ENCODE measurements at regions not wholly inside any gene's neighbourhood (a gene's known extent, or its start where the extent isn't known, plus 50 kb on each side); places are given as distances from the start of the nearest gene placed in this dataset.
A peak's percentile ranks its signal among the peaks of the same experiment; 100 is the strongest.

DNA sequence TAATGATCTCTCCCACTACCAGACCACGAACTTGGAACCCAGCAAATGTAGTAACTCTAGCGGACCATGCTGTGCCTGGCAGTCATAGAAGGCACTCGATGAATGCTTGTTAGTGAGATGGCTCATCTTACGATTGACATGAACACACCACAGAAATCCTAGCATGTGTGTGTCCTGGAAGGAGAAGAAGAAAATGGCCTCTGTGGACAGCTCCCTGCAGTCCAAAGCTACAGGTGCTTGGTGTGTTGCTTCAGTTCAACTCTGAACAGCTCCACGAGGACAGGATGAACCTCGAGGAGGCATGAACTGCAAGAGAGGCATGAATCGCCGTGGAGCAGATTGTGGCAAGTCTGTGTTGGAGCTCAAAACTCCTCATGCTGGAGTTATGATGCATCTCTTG, 93.5 kb downstream of the KLF6 start:
- DNase-seq (ENCODE audit: low read depth): no peak

DNA sequence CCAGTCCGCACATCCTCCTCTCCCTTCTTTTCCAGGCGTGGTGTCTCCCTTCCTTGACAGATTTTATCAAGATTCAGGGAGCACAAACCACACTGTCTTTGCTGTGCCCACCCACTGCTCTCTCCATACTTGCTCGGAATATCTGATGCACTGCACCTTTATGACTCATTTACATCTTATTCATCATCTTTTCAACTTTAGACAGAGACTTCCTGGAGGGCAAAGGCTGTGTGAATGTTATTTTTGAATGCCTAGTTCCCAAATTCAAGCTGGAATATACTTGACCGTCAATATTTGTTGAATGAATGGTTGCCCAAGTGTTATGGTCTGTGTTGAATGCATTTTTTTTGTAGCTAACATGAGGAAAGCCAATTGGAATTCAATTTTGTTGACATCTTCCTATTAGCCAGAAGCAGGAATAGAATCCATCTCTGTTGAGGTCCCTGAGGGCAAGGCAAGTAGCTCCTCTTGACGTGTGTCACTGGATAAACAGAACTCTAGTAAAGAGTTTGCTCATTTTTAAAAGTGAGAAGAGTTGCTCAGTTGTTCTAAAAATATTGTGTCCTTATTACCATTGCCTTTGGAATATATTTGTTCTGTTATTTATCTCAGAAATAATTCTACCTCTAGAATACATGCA, 95.0 kb downstream of the KLF6 start:
- DNase-seq (ENCODE audit: low read depth): no peak

DNA sequence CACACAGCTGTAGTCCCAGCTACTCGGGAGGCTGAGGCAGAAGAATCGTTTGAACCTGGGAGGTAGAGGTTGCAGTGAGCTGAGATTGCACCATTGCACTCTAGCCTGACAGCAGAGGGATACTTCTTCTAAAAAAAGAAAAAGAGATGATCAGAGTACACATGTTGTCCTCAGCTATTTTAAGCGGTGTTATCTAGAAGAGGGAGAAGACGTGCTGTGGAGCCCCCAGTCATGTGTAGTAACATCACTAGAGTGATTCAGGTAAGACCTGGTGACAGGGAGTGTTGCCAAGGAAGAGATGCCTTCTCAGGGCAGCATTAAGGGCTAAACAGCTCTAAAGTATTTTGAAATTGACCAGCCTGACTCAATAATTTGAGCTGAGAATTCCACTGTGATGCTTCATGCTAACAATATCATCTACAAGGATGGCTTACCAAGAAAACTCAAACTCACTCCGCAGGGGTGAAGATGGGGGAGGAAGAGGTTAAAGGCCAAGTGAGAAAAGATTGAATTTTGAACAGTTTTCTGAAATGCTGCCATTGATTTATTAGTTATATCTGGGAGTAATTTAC, 97.4 kb downstream of the KLF6 start:
- DNase-seq (ENCODE audit: low read depth): no peak

DNA sequence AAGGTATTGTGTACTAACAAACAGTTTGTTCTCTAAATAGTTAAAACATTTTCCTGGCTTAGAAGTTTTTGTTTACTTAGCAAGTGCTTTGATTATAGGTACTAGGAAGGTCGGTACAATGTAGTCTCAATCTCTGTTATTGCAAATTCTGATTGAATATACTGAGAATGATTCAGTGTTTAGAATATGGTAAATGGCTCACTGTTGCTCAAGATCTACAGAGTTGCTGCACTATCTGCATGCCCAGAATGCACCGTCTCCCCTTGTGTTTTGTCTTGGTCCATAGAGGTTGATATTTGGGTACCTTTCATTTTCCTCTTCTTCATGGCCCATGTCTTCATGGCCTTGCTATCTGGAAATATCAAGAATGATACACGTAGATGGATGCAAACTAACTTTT, 99.6 kb downstream of the KLF6 start:
- no peak for DNase-seq (ENCODE audit: low read depth)

DNA sequence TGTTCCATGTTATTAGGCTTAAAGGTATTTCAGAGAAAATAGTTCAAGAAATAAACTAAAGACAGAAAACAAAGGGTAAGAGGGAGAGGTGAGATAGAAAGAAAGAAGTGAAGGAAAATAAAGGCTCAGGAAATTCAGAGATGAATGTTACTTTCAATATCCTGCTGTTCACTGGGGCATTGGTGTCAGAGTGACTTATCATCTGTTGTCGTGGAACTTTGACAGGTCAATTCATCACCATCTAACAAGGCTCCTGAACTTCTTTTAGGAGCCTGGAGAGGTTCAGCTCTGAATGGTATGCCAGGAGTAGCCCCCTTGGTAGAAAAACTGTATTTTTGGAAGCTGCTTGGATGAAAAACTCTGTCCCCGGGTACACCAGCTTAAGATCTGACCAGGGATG, 100.1 kb downstream of the KLF6 start:
- DNase-seq (ENCODE audit: low read depth): no peak

DNA sequence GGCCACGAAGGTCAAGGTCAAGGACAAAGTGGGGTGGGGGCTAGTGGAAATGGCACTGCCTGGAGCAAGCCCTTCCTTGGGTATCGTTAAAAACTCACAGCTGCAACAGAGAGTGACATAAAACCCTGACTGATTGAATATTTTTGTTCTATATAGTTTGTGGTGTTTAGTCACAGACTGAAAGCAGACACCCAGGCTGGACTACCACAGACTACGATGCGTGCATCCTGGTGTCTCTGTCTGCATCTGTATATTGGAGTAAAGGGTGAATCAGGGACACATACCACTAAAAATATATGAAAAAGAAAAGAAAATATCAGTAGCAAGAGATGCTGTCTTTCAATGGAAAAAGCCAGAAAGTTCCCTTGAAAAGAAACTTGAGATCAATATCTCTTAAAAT, 101.4 kb downstream of the KLF6 start:
- no peak for DNase-seq (ENCODE audit: low read depth)

DNA sequence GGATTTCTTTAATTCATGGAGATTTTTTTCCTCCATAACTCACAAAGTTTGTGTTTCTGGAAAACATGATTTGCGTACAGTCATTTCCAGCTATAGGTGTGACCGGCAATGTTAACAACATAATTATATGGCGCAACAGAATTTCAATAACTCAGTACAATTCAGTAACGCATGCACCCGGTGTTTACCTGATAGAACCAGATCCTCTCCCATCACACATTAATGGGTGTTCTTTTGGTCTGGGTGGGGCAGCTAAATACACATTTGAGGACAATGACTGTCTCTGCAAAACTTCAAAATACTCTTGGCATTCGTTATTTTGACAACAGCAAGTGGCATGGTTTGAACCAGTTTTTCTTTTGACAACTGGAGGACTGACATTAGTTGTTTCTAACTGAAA, 102.3 kb downstream of the KLF6 start:
- no peak for DNase-seq (ENCODE audit: low read depth)

DNA sequence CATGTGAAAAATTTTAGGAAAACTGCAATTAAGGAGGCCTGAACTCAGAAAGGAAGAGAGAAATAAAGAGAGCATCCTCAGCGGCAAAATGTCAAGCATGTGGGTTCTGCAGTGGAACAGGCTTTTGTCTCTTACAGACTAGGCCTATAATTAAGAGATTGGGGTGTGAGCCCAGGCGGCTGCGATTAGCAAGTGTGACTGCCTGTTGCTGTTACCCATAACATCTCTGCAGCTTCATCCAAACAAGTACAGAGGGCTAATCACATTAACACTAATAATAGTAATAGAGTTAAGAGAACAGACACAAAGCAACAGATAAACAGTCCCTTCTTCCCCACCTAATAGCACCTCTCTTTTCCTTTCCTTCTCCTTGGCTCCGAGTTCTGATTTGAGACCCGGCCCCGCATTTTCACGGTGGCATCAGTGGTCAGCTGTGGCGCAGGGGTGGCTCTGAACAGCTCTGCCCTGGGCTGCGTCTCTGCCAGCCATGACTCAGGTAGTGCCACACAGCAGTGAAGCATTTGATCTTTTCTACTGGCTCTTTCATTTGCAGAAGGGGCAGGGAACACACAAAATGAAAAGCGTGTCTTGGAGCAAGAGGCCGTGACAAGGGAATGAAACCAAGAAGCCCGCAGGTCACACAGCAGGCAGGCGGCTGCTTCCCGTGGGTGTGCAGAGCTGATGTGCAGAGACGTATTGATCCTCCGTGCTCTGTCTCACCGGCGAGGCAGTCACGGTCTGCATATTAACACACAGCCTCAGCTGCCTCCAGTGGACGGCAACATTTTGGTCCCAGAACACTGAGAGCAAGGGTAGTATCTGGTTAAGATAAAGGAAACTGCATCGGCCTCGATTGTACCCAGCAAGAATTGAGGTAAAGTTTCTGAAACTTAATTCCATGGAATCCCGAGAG, 103.1 kb downstream of the KLF6 start:
- DNase-seq (ENCODE audit: low read depth): no peak

DNA sequence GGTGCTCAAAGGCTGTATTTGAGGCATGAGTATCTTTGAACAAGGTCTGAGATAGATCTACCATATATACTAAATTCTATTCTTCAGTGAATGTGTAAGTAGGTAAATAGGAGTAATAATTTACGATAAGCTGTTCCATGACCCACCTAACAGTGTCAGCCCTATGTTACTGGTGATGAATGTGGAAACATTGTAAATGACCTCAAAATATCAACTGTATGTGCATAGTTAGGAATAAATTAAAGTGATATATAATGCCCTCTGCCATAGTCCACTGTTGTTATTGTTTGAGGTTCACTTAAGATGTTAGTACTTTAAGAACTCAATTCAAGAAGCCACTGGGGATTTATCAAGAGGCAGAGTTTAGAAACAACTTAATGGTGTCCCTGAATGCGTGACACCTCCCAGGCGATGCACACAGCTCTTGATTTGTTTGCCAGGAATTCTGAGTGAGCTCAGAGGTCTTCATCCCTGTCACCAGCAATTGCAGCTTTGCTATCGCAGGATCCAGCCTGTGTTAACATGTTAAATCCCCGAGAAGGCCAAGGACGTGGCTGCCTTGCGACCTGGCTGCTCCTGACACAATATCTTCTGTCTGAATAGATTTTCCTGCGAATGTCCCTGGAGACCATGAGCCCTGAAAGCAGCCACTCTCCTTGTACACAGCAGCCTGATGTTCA, 104.9 kb downstream of the KLF6 start:
- no peak for DNase-seq (ENCODE audit: low read depth)

DNA sequence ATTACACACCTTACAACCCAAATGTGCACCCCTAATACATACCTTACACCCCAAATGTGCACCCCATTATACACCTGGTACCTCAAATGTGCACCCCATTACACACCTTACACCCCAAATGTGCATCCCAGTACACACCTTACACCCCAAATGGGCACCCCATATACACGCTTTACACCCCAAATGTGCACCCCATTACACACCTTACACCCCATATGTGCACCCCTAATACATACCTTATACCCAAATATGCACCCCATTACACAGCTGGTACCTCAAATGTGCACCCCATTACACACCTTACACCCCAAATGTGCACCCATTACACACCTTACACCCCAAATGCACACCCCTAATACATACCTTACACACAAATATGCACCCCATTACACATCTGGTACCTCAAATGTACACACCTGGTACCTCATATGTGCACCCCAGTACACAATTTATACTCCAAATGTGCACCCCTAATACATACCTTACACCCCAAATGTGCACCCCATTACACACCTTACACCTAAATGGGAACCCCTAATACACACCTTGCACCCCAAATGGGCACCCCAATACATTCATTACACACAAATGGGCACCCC, 106.3 kb downstream of the KLF6 start:
- DNase-seq (ENCODE audit: low read depth): no peak

DNA sequence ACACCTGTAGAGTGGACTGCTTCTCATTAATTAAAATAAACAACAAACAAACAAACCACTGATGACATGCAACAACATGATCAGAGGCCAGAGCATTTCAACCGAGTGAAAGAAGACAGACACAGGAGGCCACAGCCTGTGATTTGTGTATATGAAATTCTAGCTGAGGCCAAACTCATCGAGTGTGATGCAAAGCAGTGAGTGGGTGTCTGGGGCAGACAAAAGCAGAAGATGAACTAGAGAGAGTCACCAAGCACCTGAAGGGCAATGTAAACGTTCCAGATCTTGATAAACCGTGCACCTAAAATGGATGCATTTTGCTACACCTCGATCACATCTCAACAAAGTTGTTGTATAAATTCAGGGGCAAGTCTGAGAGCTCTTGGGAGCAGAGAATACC, 108.4 kb downstream of the KLF6 start:
- no peak for DNase-seq (ENCODE audit: low read depth)

DNA sequence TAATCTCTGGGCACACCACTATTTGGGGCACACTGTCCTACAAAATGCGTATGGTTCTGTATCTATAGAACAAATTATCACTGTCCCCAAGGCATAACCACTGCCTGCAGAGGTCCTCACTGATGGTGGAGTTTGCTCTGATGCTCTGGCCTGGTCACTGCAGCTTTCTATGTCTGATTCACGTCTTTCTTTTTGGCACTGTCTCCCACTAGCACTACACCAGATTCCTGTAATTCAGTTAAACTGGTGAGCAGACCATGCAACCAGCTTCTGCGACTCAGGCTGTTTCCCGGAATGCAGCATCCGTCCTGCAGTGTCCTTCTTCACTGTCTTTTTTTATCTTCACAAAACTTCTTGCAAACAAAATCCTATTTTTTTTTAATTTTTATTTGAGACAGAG, 112.8 kb downstream of the KLF6 start:
- DNase-seq (ENCODE audit: low read depth): no peak

DNA sequence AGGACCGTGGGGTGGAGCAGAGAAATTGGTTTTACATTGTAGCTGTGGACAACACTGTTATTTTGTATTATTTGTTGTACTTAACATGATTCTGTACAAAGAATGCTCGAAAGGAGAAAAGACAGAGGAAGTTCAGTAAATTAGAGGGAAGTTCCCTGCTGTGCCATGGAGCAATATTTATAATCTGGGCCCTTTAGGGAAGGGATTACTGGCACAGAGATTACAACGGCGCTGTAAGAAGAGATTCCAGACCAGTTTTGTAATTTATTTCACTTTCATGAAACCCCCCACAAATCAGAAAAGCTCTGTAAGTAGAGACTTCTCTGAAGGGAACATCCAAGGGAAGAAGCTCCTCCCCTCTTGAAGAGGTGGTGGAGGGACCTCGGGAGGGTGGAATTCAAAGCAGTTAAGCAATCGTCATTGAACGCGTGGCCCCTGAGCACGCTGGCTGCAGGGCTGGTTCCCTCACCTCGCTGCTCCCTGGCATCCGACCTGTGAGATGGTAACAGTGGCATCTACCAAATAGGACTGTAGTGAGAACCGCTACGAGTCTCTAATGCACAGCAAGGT, 113.5 kb downstream of the KLF6 start:
- no peak for DNase-seq (ENCODE audit: low read depth)

DNA sequence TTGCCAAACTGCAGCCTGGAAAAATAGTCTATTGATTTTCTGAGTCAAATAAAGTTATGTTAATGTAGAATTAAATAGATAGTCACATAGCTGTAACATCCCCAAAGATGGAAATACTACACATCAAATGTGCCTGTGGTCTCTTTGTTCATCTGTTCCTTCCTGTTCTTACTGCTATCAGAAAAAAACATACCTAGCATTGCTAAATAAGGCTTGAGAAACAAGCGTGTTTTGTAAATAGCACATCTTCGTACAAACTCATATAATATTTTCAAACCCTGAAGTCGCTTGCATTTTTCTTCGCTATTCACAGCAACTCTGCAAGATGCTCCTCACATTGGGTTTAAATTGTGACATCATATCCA, 116.1 kb downstream of the KLF6 start:
- no peak for DNase-seq (ENCODE audit: low read depth)

DNA sequence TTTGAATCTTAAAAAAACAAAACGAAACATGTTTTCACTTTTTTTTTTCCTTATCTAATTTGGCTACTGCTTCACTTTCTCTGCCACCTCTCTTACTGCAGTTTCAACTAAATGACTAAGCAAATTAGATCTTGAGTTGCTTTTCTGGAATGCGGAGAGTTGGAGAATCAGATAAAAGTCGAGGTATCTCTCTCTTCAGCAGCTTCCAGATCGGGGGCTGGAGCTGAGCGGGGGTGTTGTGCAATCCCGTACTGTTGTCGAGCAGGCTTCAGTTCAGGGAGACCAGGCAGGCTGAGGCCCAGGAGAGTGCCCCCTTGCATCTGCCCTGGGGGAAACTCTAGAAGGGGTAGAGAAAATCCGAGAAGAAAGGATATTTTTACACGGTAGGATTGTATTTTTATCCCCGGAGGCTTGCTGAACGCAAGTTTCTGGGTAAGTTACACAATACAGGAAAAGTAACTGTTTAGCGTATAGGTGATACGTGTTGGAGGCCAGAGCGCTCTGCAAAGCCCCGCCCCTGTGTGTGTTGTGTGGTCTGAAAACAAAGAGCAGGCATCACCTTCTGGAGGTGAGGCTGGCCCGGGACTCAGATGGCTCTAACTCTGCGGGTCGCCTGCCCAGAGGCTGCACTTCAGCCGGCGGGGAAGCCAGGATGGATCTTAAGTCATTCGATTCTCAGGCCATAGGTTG, 116.6 kb downstream of the KLF6 start:
- peak; percentile 58 for DNase-seq (ENCODE audit: low read depth)

DNA sequence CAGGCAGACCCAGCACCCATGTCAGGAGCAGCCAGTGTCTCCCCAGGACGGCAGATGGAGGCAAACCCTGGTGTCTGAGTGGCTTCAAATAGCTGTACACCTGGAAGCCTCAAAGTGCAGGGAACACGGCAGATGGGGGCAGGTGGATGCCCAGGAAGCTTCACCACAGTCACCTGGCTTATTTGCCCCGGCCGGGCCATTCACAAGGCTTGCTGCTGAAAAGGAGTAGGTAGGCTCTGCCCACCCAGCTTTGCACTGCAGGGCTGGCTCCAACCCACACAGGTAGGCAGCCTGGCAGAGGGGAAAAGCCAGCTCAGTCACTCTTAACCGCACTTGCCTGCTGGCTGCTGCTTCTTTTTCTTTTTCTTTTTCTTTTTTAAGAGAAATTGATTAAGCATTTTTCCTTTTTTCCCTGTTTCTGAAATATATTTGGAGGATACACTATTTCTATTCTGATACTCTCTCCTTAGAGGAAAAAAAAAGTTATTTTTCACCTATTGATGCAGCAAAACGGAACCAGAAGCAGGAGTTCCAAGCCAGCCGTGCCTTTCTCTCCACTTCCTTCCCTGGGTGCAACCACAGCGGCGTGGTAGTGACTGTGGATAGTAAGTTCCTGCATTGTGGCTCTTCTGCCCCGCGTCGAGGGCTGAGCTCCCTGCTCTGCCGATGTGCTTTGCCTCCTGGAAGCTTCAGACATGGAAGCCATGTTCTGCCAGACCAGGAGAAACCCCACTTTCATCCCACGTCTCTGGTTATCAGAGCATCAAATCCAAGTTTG, 118.3 kb downstream of the KLF6 start:
- DNase-seq (ENCODE audit: low read depth): peak; percentile 10

DNA sequence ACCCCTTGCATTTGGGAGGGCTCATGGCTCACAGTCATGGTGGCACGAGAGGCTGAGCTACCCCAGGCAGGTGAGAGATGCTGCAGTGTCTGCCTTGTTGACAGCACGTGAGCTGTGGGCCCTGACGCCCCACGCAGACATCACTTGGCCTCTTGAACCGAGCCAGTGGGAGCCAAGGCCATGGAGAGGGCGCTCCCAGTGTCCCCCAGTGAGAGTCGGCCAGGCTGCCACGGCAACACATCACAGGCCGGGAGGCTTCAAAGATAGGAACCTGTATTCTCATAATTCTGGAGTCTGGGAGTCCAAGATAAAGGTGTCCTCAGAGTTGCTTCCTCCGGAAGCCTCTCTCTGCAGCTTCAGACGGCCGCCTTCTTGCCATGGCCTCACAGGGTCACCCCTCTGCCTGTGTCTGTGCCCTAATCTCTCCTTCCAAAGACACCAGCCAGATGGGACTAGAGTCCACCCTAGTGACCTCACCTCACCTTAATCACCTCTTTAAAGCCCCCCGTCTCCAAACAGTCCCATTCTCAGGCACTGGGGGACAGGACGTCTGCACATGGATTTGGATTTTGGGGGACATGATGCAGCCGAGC, 119.6 kb downstream of the KLF6 start:
- no peak for DNase-seq (ENCODE audit: low read depth)

DNA sequence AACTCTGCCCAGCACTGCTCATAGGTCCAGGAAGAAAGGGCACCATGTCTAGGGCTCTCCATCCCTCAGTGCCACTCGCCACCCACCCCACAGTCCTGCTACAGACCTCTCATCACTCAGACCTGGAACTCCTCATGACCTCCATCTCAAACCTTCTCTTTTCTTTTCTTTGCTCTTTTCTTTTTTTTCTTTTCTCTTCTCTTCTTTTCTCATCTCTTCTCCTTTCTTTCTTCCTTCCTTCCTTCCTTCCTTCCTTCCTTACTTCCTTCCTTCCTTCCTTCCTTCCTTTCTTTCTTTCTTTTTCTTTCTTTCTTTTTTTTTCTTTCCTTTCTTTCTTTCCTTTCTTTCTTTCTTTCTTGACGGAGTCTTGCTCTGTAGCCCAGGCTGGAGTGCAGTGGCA, 122.2 kb downstream of the KLF6 start:
- no peak for DNase-seq (ENCODE audit: low read depth)

DNA sequence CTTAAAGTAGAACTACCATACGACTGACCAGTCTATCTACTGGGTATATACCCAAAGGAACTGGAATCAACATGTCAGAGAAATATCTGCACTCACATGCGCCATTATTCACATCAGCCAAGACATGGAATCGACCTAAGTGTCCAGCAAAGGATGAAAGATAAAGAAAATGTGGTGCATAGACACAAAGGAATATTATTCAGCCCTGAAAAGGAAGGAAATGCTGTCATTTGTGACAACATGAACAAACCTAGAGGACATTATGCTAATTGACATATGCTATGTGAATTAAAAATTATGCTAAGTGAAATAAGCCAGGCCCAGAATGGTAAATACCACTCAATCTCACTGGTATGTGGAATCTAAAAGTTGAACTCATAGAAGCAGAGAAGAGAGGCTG, 123.7 kb downstream of the KLF6 start:
- DNase-seq (ENCODE audit: low read depth): no peak

DNA sequence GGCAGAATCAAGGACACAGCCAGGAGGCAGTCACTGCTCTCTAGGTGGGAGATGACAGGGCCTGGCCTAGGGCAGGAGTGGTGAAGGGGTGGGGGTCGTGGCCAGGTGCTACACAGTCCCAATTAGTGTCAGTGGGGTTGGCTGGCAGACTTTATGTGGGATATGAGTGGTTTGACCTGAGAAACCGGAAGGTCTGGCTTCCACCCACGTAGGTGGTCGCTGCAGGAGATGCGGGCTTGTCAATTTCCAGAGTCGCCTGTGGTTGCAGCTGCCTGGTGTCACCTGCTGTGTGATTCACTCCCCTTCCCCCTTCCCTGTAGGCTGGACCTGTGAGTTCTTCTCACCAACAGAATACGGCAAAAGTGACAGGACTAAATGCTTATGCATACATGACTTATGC, 124.3 kb downstream of the KLF6 start:
- no peak for DNase-seq (ENCODE audit: low read depth)

Data from activated T-helper 1 cell treated with Interleukin-2 at 50 U/mL for 16 hours (primary cell).